ENCODE measurements at regions not wholly inside any gene's neighbourhood (a gene's known extent, or its start where the extent isn't known, plus 50 kb on each side); places are given as distances from the start of the nearest gene placed in this dataset.

GRCh38 chr5:120082316-120083068 is 381.6 kb upstream of the PRR16 start:
- TF ChIP-seq CTCF (IDR thresholded peaks at IDR 0.05; ENCODE audit: low read depth, low read length, poor library complexity, severe bottlenecking) (peak; percentile 12), EZH2phosphoT487 (IDR thresholded peaks at IDR 0.05; ENCODE audit: borderline replicate concordance, low read length) (no peak)

Data from DOHH2 (cell line).